Right lobe of liver (tissue), 6 donors: ENCODE measurements at regions not wholly inside any gene's neighbourhood (a gene's known extent, or its start where the extent isn't known, plus 50 kb on each side); places are given as distances from the start of the nearest gene placed in this dataset.
A peak's percentile ranks its signal among the peaks of the same experiment; 100 is the strongest.

Experiments used
- ATAC-seq, 4 donors: fragments of 200-7000 bp; cut with Tn5 transposase; one replicate each; pipeline ENCODE4 v1.9.1; 2020; ENCODE audit warnings: mild to moderate bottlenecking in 4 of 4, moderate library complexity in 4 of 4
- DNase-seq, 3 donors: peaks; one replicate each; pipeline ENCODE4 v3.0.0-alpha.2; 2020
- H3K27ac ChIP-seq, 3 donors: fragments of 200-600 bp; one replicate each; pipeline ENCODE4 v1.8.0; 2022
- H3K27me3 ChIP-seq, 2 donors: fragments of 200-600 bp; one replicate each; pipeline ENCODE4 v1.8.0; 2022
- H3K36me3 ChIP-seq, 4 donors: fragments of 200-600 bp; sonication (generic) in 1 of 4; one replicate each; pipeline versions ENCODE4 v1.5.1 to v1.8.0; 2017 to 2022; ENCODE audit warnings: control low read depth in 1 of 4
- H3K4me1 ChIP-seq, 4 donors: fragments of 200-600 bp; sonication (generic) in 1 of 4; one replicate each; pipeline versions ENCODE4 v1.5.1 to v1.8.0; 2017 to 2022; ENCODE audit warnings: control low read depth in 1 of 4
- H3K4me3 ChIP-seq, 3 donors: fragments of 200-600 bp; one replicate each; pipeline ENCODE4 v1.8.0; 2022
- H3K9me3 ChIP-seq, 4 donors: fragments of 200-600 bp; sonication (generic) in 1 of 4; one replicate each; pipeline versions ENCODE4 v1.5.1 to v1.8.0; 2017 to 2022; ENCODE audit warnings: control low read depth in 1 of 4
- CTCF ChIP-seq, 4 donors: fragments of 200-600 bp in 3 of 4; fragments of 450-650 bp in 1 of 4; IDR thresholded peaks; one replicate each; pipeline versions ENCODE4 v1.5.1 to v1.8.0; 2016 to 2022; ENCODE audit warnings: antibody characterized with exemption in 4 of 4, mild to moderate bottlenecking in 2 of 4
- POLR2A ChIP-seq: fragments of 450-650 bp; IDR thresholded peaks from one replicate; pipeline ENCODE4 v1.6.1; 2017; ENCODE audit warnings: antibody characterized with exemption, mild to moderate bottlenecking
- WGBS: methylation state at CpG from one replicate; pipeline ENCODE4 v1.1.6; 2018; ENCODE audit warnings: low coverage, low lambda C conversion rate; ENCODE audit not compliant: insufficient coverage; ENCODE audit errors: missing lambda C conversion rate; 5-methylcytosine and 5-hydroxymethylcytosine counted together
- intact Hi-C, 2 donors: fragments of 100-400 bp; cut with DNase I; formaldehyde crosslinking; loops; one replicate each; pipeline versions ENCODE4 v1.11.2 to v1.14.1; 2022
- donor health status: DM: no; HTN: yes; CAD: no.
- donor health status: DM: no; HTN: no; CAD: no.
- donor health status: DM: no; HTN: no; CAD: no.
- donor health status: DM: no; HTN: yes; CAD: no.
- donor health status: DM: no; HTN: yes; CAD: no.

- H3K36me3 ChIP-seq = no peaks in the 10 kb centered on the region
- no peak overlapping the region for H3K4me3 ChIP-seq
- no peak for ATAC-seq
- 95% methylated on average over 5 of the region's 5 CpGs for WGBS
- TF ChIP-seq POLR2A (no peak), CTCF (IDR thresholded peaks at IDR 0.05) (no peak)
- H3K27me3 ChIP-seq = no peaks in the 10 kb centered on the region
- no peak for DNase-seq
- H3K27ac ChIP-seq = no peak overlapping the region
- intact Hi-C loops = no loop called here
- H3K9me3 ChIP-seq = no peaks in the 10 kb centered on the region
- no peaks in the 10 kb centered on the region for H3K4me1 ChIP-seq
These were observed 253.9 kb upstream of the MAN1A1 start for GRCh38 chr6:119603501-119603900.

DNA sequence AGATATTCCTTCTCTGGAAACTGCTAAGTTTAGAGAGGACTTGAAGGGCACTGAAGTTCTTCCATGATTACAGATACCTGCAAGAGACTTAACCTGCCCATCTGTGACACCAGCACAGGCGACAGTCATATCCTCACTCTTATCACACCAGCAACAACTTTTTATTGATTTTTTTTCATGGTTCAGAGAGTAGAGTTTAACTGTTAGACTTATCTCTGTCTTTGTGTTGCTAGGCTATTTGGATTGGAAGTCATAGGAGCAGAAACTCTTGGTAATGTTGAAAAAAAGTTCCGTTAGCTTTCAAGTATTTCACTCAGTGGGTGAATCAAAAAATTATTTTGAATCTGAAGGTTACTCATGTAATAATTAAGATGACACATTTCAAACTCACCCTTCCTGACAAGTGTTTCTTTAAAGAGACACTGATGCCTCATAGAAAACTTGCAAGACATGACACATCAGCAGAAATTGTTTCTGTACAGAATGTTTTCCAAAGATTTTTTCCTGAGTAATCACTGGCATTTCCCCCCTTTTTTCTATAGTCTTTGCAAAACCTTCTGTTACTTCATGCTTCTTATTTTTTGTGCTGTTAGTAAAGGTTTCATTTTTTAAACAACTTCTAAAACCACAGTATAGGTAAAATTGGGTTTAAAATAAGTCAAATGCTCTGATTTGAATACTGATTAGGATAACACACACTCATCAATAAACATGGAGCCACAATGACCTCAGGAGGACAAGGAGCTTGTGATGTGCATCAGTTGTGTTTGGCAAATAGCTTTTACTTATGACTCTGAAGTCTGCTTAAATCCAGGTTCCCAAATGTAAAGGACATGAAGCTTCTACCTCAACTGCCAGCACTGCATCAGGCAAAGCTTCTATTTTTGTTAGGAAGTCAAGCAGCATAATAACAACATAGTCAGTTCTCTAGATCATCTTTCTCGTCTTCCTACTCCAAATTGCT lies 252.9 kb upstream of the MAN1A1 start:
- no peaks in the 10 kb centered on the region for H3K9me3 ChIP-seq
- H3K27me3 ChIP-seq = no peaks in the 10 kb centered on the region
- WGBS = 47% methylated on average over 3 of the region's 3 CpGs
- no peak overlapping the region for H3K27ac ChIP-seq
- H3K36me3 ChIP-seq = no peaks in the 10 kb centered on the region
- TF ChIP-seq POLR2A (no peak), CTCF (IDR thresholded peaks at IDR 0.05) (no peak)
- ATAC-seq (peak in 1 of 4 donors; percentile 60), DNase-seq (no peak)
- H3K4me3 ChIP-seq = no peak overlapping the region
- intact Hi-C loops = no loop called here
- no peaks in the 10 kb centered on the region for H3K4me1 ChIP-seq

DNA sequence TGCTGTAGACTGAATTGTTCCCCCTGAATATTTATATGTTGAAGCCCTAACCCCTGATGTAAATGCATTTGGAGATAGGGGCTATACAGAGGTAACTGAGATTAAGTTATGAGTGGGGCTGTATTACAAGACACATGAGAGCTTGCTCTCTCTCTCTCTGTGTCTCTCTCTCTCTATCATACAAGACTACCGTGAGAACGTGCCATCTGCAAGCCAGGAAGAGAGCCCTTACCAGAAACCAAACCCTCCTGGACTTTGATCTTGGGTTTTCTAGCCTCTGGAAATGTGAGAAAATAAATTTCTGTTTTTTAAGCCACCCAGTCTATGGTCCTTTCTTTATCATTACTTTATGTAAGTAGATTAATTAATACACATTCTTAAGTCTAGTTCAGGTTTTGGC lies 249.3 kb upstream of the MAN1A1 start:
- ATAC-seq = no peak
- no peak for DNase-seq
- 84% methylated on average over 2 of the region's 2 CpGs for WGBS

DNA sequence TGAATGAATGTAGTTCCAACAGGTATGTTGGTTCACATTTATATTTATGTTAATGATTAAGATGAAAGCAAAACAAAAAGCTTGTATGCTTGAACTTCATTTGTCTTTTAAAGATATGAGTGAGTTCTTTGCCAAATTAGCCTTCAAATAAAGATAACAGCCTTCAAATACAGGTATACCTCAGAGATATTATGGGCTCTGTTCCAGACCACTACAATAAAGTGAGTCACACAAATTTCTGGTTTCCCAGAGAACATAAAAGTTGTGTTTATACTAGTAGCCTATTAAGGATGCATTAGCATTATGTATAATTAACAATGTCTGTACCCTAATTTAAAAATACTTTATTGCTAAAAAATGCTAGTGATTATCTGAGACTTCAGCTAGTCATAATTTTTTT lies 245.3 kb upstream of the MAN1A1 start:
- Histone ChIP-seq H3K4me1 (no peaks in the 10 kb centered on the region), H3K4me3 (no peak overlapping the region), H3K9me3 (no peaks in the 10 kb centered on the region), H3K36me3 (no peaks in the 10 kb centered on the region), H3K27ac (no peak overlapping the region), H3K27me3 (no peaks in the 10 kb centered on the region)
- no peak for DNase-seq
- no peak for ATAC-seq
- intact Hi-C loops = no loop called here
- TF ChIP-seq POLR2A (no peak), CTCF (IDR thresholded peaks at IDR 0.05) (no peak)

More for the DNA sequence above, 249.3 kb upstream of the MAN1A1 start:
- Histone ChIP-seq H3K4me1 (no peaks in the 10 kb centered on the region), H3K9me3 (no peaks in the 10 kb centered on the region), H3K27ac (no peak overlapping the region), H3K36me3 (no peaks in the 10 kb centered on the region), H3K4me3 (no peak overlapping the region), H3K27me3 (no peaks in the 10 kb centered on the region)
- intact Hi-C loops = no loop called here
- TF ChIP-seq CTCF (IDR thresholded peaks at IDR 0.05) (no peak), POLR2A (no peak)
